Cerebellar nuclear complex (tissue), 1 donor: ENCODE measurements at regions not wholly inside any gene's neighbourhood (a gene's known extent, or its start where the extent isn't known, plus 50 kb on each side); places are given as distances from the start of the nearest gene placed in this dataset.
A peak's percentile ranks its signal among the peaks of the same experiment; 100 is the strongest.

ENCODE experiments used
- DNase-seq, 2 experiments: peaks; one replicate each; lab custom pipeline; 2025; lab: John Stamatoyannopoulos, UW

- no peak for DNase-seq
Observed at GRCh38 chr21:26412885-26413284, 160.2 kb downstream of the CYYR1 start.

- DNase-seq: no peak
Observed at GRCh38 chr21:26409735-26410134, 163.4 kb downstream of the CYYR1 start.

- no peak for DNase-seq
Observed at GRCh38 chr21:26408511-26408910, 164.6 kb downstream of the CYYR1 start.

DNA sequence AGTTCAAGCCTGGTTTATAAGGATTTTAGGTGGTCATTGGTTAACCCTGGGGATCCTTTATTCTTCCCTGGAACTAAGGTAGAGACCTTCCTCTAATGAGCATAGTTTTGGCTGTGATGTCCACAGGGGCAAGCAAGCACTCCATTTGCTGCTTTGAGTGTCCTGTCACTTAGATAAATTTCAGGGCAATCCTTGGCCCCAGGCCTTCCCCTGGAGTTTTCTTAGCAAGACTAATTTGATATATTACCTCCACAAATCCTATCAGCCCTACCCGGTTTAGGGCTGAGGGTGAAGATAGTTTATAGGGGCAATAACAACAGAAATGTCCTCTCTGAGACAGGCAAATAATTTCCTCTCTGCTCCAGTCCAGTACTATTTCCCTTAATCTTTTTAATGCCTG is 166.6 kb downstream of the CYYR1 start:
- DNase-seq: no peak

- DNase-seq: no peak
Observed at GRCh38 chr21:26405735-26406361, 167.2 kb downstream of the CYYR1 start.

DNA sequence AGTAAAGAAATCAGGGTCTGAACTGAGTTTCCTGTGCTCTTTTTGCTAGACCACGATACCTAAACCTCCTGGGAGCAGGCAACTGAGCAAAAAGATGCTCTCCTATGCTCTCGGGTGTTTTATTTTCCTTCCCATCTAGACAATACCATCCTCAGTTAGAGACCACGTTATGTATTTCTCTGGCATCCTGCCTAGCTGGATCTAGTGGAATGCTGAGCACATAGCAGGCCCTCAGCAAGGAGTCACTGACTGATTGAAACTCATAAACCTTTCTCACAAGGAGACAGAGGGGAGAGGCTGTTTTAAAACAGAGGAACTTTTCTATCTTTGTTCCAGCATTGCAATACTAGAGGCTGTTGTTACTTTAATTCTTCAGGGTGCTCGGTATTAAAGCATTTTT is 168.0 kb downstream of the CYYR1 start:
- no peak for DNase-seq

DNA sequence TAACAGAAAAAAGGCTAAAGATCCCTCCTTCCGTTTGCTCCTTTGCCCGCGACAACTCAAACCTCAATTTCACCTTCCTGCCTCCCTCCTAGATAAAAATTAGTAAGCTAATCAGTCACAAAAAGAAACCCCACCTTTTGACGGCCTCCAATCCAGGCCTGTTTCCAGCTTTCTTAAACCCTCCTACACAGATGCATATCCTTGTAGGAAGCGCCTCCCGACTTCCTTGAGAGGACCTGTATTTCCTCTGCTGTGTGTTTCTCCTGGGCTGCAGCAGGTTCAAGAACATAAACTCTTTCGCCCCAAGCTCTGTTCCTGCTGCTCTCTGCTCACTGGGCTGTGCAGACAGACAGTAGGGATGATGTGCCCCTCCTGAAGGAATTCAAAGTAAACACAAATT is 168.8 kb downstream of the CYYR1 start:
- no peak for DNase-seq

GRCh38 chr21:26403321-26403720 is 169.8 kb downstream of the CYYR1 start:
- DNase-seq: no peak

- no peak for DNase-seq
Observed at GRCh38 chr21:26397545-26397944, 175.5 kb downstream of the CYYR1 start.

GRCh38 chr21:26394341-26394740 is 178.7 kb downstream of the CYYR1 start:
- DNase-seq: no peak

DNA sequence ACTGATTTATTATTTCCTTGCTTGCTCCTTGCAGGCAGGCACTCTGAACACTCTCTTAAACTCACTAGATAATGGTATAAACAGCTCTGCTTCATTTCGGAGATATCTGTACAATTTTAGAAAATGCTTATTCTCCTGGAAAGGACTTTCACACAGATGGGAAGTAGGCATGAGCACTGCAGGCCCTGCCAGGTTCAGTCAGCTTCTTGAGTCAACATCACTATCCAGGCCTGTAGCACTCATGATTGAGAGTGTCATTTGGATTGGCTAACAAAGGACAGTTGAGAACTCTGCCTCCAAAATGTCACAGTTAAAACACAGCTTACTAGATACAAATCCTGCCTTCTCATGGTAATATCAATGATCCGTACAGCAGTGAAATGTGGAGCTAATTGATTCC is 181.9 kb downstream of the CYYR1 start:
- peak in 1 of 2 experiments; percentile 1 for DNase-seq

- DNase-seq: peak in 1 of 2 experiments; percentile 9
Observed at GRCh38 chr21:26389971-26390641, 183.0 kb downstream of the CYYR1 start.

GRCh38 chr21:26388731-26389231 is 184.3 kb downstream of the CYYR1 start:
- no peak for DNase-seq

- no peak for DNase-seq
Observed at GRCh38 chr21:26385721-26386120, 187.4 kb downstream of the CYYR1 start.

DNA sequence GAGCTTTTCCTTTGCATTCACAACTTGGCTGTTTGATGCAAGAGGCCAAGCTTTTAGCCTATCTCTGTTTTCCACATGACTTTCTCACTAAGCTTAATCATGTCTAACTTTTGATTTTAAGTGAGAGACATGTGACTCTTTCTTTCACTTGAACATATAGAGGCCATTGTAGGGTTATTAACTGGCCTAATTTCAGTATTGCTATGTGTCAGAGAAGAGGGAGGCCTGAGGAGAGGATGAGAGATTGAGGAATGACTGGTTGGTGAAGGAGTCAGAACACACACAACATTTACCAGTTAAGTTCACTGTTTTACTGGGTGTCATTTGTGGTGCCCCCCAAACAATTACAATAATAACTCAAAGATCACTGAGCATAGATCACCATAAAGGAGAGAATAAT is 193.5 kb downstream of the CYYR1 start:
- DNase-seq: no peak

DNA sequence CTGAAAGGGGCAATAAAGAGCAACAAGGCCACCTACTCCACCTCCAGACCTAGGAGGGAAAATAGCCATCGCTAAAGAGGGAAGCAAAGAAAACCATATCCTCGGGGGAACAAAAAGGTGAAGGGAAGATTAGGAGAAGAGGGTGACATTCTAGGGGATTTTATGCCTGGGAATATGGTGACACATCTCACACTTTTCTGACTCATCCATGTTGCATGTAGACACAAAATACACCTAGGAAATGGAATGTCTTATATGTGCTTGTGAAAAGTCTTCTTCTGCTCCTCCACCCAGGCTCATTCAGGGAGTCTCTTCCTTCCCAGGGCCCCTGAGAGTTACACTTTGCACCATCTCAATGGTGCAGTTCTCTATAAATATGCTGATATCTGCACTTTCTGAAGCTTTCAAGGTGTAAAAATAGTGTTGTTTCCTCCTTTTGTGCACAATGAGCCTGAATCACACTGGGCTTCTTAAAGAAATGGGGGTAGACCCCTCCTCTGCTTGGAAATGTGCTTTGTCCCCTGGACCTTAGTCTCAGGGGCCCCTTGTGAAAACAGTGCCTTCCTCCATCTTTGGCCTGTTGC is 195.9 kb downstream of the CYYR1 start:
- DNase-seq: no peak

DNA sequence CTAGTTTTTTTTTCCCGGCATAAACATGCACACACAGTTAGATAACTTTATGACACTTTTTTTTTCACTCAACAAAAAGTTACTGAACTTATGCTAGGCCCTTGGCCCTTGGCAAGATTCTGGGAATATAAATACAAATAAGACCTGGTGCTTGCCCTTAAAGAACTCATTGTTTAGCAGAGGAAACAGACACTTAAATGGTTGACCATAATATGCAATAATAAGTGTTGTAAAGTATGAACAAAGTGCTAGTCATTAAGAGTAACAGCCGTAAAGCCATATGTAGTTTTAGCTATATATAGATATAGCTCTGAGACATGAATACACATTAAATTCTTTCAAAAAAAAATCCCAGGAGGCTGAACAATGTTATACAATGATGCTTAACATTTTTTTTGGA is 198.3 kb downstream of the CYYR1 start:
- no peak for DNase-seq

- no peak for DNase-seq
Observed at GRCh38 chr21:26368591-26369320, 198.2 kb upstream of the APP start.

DNA sequence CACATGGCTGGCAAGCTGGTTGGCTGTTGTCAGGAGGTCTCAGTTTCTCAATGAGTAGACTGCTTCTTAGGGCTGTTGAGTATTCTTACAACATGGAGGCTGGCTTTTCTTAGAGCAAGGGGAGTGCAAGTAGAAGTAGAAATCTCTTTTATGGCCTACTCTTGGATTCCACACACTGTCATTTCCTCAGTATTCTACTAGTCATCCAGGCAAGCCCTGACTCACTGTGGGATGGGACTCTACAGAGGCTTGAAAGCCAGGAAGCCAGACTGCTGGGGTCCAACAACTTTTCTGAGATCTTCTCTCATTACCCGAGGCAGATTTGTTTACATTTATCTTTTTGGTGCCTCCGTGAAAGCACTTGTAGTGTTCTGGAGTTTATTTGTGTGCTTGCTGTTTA is 196.2 kb upstream of the APP start:
- DNase-seq: no peak

GRCh38 chr21:26365849-26366248 is 195.3 kb upstream of the APP start:
- DNase-seq: no peak

DNA sequence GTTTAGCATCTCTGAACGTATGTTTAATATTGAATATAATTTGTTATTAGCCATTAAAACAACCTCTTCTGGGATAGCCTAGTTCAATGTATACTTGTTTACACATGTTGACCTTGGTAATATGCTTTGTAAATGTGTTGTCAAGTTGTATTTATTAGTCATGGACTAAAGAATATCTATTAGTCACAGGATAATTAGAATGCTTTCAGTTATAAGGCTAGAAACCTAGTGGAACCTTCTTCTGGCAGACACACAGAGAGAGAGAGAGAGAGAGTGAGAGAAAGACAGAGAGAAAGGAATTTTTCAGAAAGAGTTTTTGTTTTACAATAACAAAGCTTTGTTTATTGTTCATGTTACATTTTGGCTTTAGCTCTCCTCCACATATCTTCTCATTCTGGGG is 181.1 kb upstream of the APP start:
- DNase-seq: no peak

- DNase-seq: no peak
Observed at GRCh38 chr21:26332867-26333266, 162.3 kb upstream of the APP start.
